Coronary artery (tissue), 2 donors: ENCODE measurements at regions not wholly inside any gene's neighbourhood (a gene's known extent, or its start where the extent isn't known, plus 50 kb on each side); places are given as distances from the start of the nearest gene placed in this dataset.

ENCODE experiments used
- DNase-seq: peaks from one replicate; pipeline ENCODE4 v3.0.0-alpha.2; 2017; ENCODE audit warnings: low spot score
- H3K27ac ChIP-seq, 2 donors: fragments of 200-600 bp; sonication (generic); one replicate each; pipeline ENCODE4 v1.5.1; 2016 to 2019
- H3K4me3 ChIP-seq: fragments of 200-600 bp; sonication (generic); 2 replicates; pipeline ENCODE4 v1.5.1; 2016; ENCODE audit warnings: mild to moderate bottlenecking, moderate library complexity
- TF ChIP-seq, protein P1 (sequence below): fragments of 200-600 bp; sonication (generic); IDR thresholded peaks from one replicate; pipeline ENCODE4 v1.5.1; 2019; ENCODE audit warnings: antibody characterized with exemption

DNA sequence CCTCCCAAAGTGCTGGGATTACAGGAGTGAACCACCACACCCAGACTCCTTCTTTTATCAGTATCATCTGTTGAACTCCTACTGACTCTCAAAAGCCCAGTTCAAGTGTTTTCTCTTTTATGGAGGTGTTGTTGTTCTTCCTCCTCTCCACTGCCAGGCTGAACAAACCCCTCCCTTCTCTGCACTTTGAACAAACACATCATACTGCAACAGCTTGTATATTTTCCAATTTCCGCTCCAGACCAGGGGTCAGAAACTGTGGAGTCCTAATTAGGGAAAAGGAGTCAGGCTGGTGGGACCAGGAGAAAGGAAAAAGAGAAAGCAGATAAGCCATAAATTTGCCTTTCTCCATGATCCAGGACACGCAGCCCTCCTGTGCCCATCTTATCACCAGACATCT, 148.1 kb upstream of the HMHB1 start:
- Histone ChIP-seq H3K27ac (no peak overlapping the region), H3K4me3 (no peak overlapping the region)
- no peak for DNase-seq
- TF ChIP-seq, protein P1, sequence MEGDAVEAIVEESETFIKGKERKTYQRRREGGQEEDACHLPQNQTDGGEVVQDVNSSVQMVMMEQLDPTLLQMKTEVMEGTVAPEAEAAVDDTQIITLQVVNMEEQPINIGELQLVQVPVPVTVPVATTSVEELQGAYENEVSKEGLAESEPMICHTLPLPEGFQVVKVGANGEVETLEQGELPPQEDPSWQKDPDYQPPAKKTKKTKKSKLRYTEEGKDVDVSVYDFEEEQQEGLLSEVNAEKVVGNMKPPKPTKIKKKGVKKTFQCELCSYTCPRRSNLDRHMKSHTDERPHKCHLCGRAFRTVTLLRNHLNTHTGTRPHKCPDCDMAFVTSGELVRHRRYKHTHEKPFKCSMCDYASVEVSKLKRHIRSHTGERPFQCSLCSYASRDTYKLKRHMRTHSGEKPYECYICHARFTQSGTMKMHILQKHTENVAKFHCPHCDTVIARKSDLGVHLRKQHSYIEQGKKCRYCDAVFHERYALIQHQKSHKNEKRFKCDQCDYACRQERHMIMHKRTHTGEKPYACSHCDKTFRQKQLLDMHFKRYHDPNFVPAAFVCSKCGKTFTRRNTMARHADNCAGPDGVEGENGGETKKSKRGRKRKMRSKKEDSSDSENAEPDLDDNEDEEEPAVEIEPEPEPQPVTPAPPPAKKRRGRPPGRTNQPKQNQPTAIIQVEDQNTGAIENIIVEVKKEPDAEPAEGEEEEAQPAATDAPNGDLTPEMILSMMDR: no peak

DNA sequence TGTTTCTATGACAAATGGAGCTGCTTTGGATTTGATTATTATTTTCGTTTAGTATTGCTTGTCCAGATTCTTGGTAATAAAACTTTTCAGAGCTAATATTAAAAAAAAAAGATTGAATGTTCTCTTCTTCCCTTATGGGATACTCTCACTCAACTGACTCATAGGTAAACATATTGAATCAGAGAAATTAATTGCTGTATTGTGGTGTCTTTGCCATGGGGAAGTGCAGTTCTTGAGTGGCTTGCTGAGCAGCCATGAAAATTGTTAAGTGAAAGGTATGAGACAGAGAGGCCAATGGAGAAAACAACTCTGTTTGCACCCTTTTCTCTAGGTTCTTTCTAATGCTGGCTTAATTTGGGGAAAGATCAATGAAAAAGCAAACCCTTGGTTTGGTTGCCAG, 149.9 kb upstream of the HMHB1 start:
- DNase-seq: no peak
- H3K27ac ChIP-seq: no peak overlapping the region
- no peak overlapping the region for H3K4me3 ChIP-seq
- TF ChIP-seq, protein P1: no peak

DNA sequence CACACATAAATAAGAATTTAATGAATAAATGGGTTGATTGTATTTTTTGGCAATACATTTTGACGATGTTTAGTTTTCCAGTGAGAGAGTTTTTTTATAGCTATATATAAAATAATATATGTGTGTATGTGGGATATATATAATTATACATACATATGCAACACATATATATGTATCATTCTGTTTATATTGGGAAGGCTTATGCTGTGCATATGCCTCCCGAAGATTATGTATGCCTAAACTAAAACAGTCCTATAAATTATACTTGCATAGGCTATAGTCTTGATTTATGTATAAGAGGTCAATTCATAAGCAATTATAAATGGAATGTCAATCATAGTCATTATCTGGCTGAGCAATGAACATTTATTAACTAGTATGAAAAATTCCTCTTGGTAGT, 151.3 kb upstream of the HMHB1 start:
- H3K27ac ChIP-seq: no peak overlapping the region
- TF ChIP-seq, protein P1: no peak

DNA sequence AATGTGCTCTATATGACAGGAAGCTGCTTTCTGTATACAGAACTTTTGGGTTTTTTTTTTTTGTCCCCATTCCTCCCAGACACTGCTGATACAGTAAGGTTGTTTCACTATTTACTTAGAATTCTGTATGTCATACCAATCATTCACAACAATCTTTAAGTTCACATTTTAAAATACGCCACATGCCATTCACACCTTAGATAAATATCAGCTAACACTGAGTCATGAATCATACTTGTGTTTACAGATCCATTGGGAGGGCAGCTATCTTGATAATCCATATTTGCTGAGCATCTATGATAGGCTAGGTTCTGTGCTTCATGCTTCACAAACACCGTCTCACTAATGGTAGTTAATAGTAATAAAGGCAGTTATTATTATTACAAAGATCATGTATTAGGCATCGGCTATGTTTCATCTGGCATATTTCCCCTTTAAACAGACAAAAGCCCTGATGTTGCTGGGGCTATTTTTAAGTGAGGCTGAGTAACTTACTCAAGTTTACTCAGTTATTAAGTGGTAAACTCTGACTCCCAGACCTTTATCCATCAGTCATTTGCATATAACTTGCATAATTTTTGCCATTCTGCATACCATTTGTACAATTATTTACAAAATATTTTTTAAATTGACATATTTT, 152.2 kb upstream of the HMHB1 start:
- no peak for DNase-seq
- TF ChIP-seq, protein P1: no peak

More for the DNA sequence above, 151.3 kb upstream of the HMHB1 start:
- H3K4me3 ChIP-seq: no peak overlapping the region
- no peak for DNase-seq

DNA sequence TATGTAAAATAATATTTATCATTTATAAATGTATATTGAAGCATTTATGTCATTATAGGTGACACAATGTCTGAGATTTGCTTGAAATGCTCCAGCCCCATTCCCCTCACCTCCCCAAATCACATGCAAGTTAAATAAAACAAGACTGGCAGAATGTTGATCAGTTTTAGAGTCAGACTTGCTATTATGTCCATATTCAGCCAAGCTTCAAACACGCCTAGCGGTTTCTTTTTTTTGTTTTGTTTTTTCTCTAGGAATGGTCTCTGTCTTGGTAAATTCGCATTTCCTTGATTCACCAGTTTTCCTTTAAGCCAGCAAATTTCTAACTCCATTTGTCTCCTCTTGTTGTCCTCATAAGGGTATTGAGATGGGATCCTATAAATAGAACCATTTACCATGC, 153.0 kb upstream of the HMHB1 start:
- TF ChIP-seq, protein P1: no peak
- DNase-seq: no peak
- H3K4me3 ChIP-seq: no peak overlapping the region
- no peak overlapping the region for H3K27ac ChIP-seq

More for the DNA sequence above, 152.2 kb upstream of the HMHB1 start:
- Histone ChIP-seq H3K4me3 (no peak overlapping the region), H3K27ac (no peak overlapping the region)

DNA sequence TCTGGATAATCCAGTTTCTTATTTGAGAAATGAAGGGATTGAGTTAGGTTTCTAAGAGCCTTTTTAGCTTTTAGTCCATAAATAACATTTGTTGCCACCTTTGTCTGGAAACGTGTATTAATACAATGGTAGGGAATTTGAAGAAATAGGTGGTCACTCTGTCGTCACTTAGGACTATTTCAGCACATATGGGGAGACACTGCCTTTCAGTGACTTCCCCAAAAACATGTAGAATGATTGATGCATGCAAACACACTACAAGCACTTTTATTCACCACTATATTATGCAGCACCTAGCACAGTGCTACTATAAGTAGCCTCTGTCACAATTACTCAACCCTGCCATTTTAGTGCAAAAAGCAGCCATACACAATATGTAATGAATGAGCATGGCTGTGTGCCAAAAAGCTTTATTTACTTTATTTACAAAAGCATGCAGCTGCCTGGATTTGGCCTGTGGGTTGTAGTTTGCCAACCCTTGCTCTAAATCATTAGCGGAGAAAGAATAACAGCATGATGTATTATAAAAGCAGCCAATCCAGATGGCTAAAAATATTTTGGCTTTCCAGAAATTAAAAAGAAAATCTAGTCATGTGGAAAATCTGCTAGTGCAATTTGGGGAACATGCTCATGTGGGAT, 154.2 kb upstream of the HMHB1 start:
- Histone ChIP-seq H3K4me3 (no peak overlapping the region), H3K27ac (no peak overlapping the region)
- TF ChIP-seq, protein P1: no peak
- DNase-seq: no peak

DNA sequence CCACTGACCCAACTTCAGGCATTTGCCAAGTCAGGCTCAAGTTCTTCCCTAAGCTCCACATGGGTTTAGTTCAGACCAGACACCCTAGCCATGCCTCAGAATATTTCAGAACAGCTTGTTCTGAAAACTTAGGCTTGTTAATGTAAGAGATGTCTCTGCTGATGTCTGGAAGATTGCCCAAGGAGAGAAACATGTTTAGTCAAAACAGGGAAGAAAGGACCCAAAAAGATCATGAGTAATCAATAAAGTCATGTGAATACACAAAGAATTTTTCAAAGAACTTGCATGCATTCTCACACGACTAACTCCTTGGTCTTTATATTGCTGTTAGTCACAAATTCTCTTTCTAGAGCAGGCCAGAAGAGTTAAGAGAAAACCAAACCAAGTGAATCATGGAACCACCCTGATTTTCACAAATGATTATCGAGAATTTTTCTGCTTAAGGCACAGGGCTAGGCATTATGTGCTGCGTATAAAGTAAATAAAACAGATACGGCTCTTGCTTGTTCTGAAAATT, 158.1 kb upstream of the HMHB1 start:
- no peak overlapping the region for H3K4me3 ChIP-seq
- no peak overlapping the region for H3K27ac ChIP-seq
- no peak for DNase-seq
- TF ChIP-seq, protein P1: no peak
